BLaER1 treated with 17β-estradiol and CSF1 and Interleukin-3, amounts not matched to agents 10 nM and 100 nM (cell line): ENCODE measurements at regions not wholly inside any gene's neighbourhood (a gene's known extent, or its start where the extent isn't known, plus 50 kb on each side); places are given as distances from the start of the nearest gene placed in this dataset.
"Not testable (repeated sequence)": the region's sequence is repeated elsewhere in the genome, so short reads cannot be mapped to it uniquely, and the experiment has no call there.

ENCODE experiments used
- H3K27ac ChIP-seq, 11 experiments: shearing (Covaris generic); formaldehyde crosslinking; 2 replicates each; pipeline ENCODE4 v1.8.1; 2022
- H3K27me3 ChIP-seq, 11 experiments: shearing (Covaris generic); formaldehyde crosslinking; 2 replicates each; pipeline ENCODE4 v1.8.1; 2022
- H3K36me3 ChIP-seq, 11 experiments: shearing (Covaris generic); formaldehyde crosslinking; 2 replicates each; pipeline ENCODE4 v1.8.1; 2022
- H3K4me1 ChIP-seq, 10 experiments: shearing (Covaris generic); formaldehyde crosslinking; 2 replicates each; pipeline ENCODE4 v1.8.1; 2022
- H3K4me2 ChIP-seq, 11 experiments: shearing (Covaris generic); formaldehyde crosslinking; 2 replicates each; pipeline ENCODE4 v1.8.1; 2022
- H3K4me3 ChIP-seq, 10 experiments: shearing (Covaris generic); formaldehyde crosslinking; 2 replicates each; pipeline ENCODE4 v1.8.1; 2022
- H3K9ac ChIP-seq, 11 experiments: shearing (Covaris generic); formaldehyde crosslinking; 2 replicates each; pipeline ENCODE4 v1.8.1; 2022
- H3K9me3 ChIP-seq, 11 experiments: shearing (Covaris generic); formaldehyde crosslinking; replicated peaks in 1 of 11; 2 replicates each; pipeline ENCODE4 v1.8.1; 2022
- H4K20me1 ChIP-seq, 11 experiments: shearing (Covaris generic); formaldehyde crosslinking; 2 replicates each; pipeline ENCODE4 v1.8.1; 2022
- Cebpa-rat ChIP-seq, 11 experiments: shearing (Covaris generic); IDR thresholded peaks; 2 replicates each; pipeline ENCODE4 v1.8.1; 2022

DNA sequence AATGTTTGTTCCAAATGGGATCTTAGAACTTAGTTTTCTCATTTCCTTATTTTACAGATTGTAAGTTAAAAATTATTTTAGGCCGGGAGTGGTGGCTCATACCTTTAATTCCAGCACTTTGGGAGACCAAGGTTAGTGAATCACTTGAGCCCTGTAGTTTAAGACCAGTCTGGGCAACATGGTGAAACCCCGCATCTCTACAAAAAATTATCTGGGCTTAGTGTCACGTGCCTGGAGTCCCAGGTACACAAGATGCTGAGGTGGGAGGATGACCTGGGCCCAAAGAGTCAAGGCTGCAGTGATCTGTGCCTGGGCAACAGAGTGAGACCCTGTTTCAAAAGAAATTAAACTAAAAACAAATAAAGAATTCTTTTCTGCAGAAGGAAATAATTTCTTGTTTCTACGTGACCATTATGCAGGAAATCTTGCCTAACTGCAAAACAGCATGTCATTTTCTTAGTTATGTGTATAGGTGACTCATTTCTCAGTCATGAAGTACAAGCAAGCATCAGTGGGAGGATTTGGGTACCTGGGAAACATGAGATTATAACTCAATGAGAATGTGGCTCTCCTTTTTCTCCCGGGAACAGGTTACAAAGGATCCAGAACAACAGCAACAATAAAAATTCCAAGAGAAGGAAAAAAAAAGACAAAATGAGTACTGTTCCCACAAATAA lies 375.1 kb upstream of the ST8SIA4 start:
- Histone ChIP-seq H3K27me3 (no peaks in the 10 kb centered on the region), H3K4me1 (no peaks in the 10 kb centered on the region), H3K9me3 (no peaks in the 10 kb centered on the region), H3K27ac (no peak overlapping the region), H3K36me3 (no peaks in the 10 kb centered on the region), H4K20me1 (no peaks in the 10 kb centered on the region), H3K4me3 (no peak overlapping the region), H3K9ac (no peak overlapping the region), H3K4me2 (no peak overlapping the region)
- no peak for TF ChIP-seq Cebpa-rat (IDR thresholded peaks at IDR 0.05)

DNA sequence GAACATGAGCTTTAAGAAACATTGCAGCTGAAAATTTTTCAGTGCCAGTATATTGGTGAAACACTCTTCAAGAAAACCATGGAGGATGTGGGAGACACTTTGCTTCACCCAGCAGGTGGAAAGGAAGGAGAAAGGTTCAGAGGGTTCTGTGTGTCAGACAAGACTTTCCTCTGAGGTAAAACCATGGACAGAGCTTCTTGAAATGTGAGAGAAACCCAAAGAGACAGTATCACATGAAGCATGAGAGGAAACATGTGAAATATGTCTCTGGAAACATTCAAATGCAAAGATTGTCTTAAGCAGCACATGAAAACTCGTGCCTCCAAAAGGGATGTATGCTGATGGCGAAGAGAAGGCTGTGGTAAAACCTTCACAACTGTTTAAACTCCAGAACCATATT lies 368.9 kb upstream of the ST8SIA4 start:
- TF ChIP-seq Cebpa-rat (IDR thresholded peaks at IDR 0.05): no peak
- Histone ChIP-seq H3K9ac (no peak overlapping the region), H3K36me3 (no peaks in the 10 kb centered on the region)

GRCh38 chr5:101271416-101271815 lies 368.3 kb upstream of the ST8SIA4 start:
- no peak overlapping the region for H3K4me3 ChIP-seq
- H3K27ac ChIP-seq: no peak overlapping the region
- no peaks in the 10 kb centered on the region for H3K4me1 ChIP-seq
- H3K4me2 ChIP-seq: no peak overlapping the region
- no peaks in the 10 kb centered on the region for H3K36me3 ChIP-seq
- no peak overlapping the region for H3K9ac ChIP-seq
- no peak for TF ChIP-seq Cebpa-rat (IDR thresholded peaks at IDR 0.05)
- H4K20me1 ChIP-seq: no peaks in the 10 kb centered on the region
- H3K27me3 ChIP-seq: no peaks in the 10 kb centered on the region
- H3K9me3 ChIP-seq: no peaks in the 10 kb centered on the region

More for the DNA sequence above, 368.9 kb upstream of the ST8SIA4 start:
- Histone ChIP-seq H3K4me2 (no peak overlapping the region), H3K4me1 (no peaks in the 10 kb centered on the region), H3K4me3 (no peak overlapping the region), H4K20me1 (no peaks in the 10 kb centered on the region), H3K27me3 (no peaks in the 10 kb centered on the region), H3K9me3 (no peaks in the 10 kb centered on the region), H3K27ac (no peak overlapping the region)

- H3K4me3 ChIP-seq: no peak overlapping the region
- no peaks in the 10 kb centered on the region for H3K27me3 ChIP-seq
- H3K4me2 ChIP-seq: no peak overlapping the region
- no peaks in the 10 kb centered on the region for H3K36me3 ChIP-seq
- no peak overlapping the region for H3K27ac ChIP-seq
- no peaks in the 10 kb centered on the region for H3K4me1 ChIP-seq
- peaks cover 0 to 14% (median 10%) of the 10 kb centered on the region in 11 experiments; a peak in 15 of 22 replicates for H3K9me3 ChIP-seq
- TF ChIP-seq Cebpa-rat (IDR thresholded peaks at IDR 0.05): no peak
- no peaks in the 10 kb centered on the region for H4K20me1 ChIP-seq
- no peak overlapping the region for H3K9ac ChIP-seq
These were observed 357.8 kb upstream of the ST8SIA4 start for GRCh38 chr5:101260857-101261256.

DNA sequence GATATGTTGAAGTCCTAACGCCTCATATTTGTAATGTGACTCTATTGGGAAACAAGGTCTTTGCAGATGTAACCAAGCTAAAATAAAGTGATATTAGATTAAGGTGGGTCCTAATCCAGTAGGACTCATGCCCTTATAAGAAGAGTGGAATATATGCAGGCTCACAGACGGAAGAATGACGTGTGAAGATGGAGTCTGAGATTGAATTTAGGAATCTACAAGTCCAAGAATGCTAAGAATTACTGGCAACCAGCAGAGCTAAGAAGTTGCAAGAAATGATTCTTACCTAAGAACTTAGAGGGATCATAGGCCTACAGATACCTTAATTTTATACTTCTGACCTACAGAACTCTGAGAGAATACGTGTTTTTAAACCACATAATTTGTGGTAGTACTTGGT lies 350.0 kb upstream of the ST8SIA4 start:
- no peaks in the 10 kb centered on the region for H4K20me1 ChIP-seq
- no peak overlapping the region for H3K27ac ChIP-seq
- no peak overlapping the region for H3K4me3 ChIP-seq
- H3K36me3 ChIP-seq: no peaks in the 10 kb centered on the region
- no peaks in the 10 kb centered on the region for H3K4me1 ChIP-seq
- H3K4me2 ChIP-seq: no peak overlapping the region
- TF ChIP-seq Cebpa-rat (IDR thresholded peaks at IDR 0.05): no peak
- H3K27me3 ChIP-seq: no peaks in the 10 kb centered on the region
- no peak overlapping the region for H3K9ac ChIP-seq
- no peaks in the 10 kb centered on the region for H3K9me3 ChIP-seq

GRCh38 chr5:101244621-101245020 lies 341.5 kb upstream of the ST8SIA4 start:
- no peaks in the 10 kb centered on the region for H3K27me3 ChIP-seq
- H3K27ac ChIP-seq: no peak overlapping the region
- TF ChIP-seq Cebpa-rat (IDR thresholded peaks at IDR 0.05): no peak
- no peak overlapping the region for H3K9ac ChIP-seq
- H3K4me1 ChIP-seq: no peaks in the 10 kb centered on the region
- H3K4me3 ChIP-seq: no peak overlapping the region
- no peaks in the 10 kb centered on the region for H3K36me3 ChIP-seq
- H3K9me3 ChIP-seq: no peaks in the 10 kb centered on the region
- H4K20me1 ChIP-seq: no peaks in the 10 kb centered on the region
- no peak overlapping the region for H3K4me2 ChIP-seq

DNA sequence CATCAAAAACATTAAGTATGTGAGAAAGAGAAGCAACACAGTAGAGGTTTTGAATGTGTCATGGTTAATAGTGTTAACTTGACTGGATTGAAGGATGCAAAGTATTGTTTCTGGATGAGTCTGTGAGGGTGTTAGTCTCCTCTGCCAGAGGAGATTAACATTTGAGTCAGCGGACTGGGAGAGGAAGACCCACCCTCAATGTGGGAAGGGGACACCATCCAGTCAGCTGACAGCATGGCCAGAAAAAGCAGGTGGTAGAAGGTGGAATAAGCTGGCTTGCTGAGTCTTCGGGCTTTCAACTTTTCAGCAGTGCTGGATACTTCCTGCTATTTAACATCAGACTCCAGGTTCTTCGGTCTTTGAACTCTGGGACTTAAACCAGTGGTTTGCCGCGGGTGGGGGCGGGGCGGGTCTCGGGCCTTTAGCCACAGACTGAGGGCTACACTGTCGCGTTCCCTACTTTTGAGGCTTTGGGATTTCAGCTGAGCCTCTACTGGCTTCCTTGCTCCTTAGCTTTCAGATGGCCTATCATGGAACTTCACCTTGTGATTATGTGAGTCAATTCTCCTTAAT lies 309.9 kb upstream of the ST8SIA4 start:
- Histone ChIP-seq H3K4me3 (no peak overlapping the region), H3K9ac (no peak overlapping the region), H3K27me3 (no peaks in the 10 kb centered on the region), H3K27ac (no peak overlapping the region), H3K4me1 (no peaks in the 10 kb centered on the region), H3K9me3 (peaks cover 0 to 13% (median 7%) of the 10 kb centered on the region in 11 experiments; a peak in 9 of 22 replicates), H4K20me1 (no peaks in the 10 kb centered on the region), H3K36me3 (no peaks in the 10 kb centered on the region), H3K4me2 (no peak overlapping the region)
- TF ChIP-seq Cebpa-rat (IDR thresholded peaks at IDR 0.05): no peak

DNA sequence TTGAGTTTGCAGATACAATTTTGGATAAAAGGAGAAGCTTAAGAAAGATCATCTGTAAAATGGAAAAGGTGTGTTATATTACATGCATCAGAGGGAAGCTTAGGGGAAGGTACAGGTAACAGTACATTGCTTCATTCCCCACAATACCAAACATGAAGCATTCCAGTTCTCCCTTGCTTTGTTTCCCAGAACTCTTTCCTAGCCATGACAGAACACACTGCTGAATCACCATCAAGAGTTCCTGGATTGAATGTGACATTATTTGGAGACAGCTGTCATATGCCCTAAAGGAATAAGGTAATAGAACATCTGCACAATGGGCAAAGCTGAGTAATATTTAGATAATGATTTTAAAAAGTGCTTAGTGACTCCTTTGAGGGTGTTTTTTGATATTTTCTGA lies 303.5 kb upstream of the ST8SIA4 start:
- no peak overlapping the region for H3K9ac ChIP-seq
- no peak overlapping the region for H3K4me2 ChIP-seq
- no peaks in the 10 kb centered on the region for H3K27me3 ChIP-seq
- no peak for TF ChIP-seq Cebpa-rat (IDR thresholded peaks at IDR 0.05)
- no peak overlapping the region for H3K27ac ChIP-seq
- H3K36me3 ChIP-seq: no peaks in the 10 kb centered on the region
- H3K4me3 ChIP-seq: no peak overlapping the region
- no peaks in the 10 kb centered on the region for H4K20me1 ChIP-seq
- peaks cover 0 to 13% (median 7%) of the 10 kb centered on the region in 11 experiments; a peak in 9 of 22 replicates for H3K9me3 ChIP-seq
- no peaks in the 10 kb centered on the region for H3K4me1 ChIP-seq

DNA sequence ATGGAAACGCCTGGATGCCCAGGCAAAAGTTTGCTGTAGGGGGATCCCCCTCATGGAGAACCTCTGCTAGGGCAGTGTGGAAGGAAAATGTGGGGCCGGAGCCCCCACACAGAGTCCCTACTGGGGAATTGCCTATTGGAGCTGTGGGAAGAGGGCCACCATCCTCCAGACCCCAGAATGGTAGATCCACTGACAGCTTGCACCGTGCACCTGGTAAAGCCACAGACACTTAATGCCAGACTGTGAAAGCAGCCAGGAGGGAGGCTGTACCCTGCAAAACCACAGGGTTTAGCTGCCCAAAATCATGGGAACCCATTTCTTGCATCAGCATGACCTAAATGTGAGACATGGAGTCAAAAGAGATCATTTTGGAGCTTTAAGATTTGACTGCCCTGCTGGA lies 302.0 kb upstream of the ST8SIA4 start:
- not testable (repeated sequence) for H3K4me3 ChIP-seq, H3K4me1 ChIP-seq, H3K4me2 ChIP-seq

GRCh38 chr5:101180365-101180764 lies 277.3 kb upstream of the ST8SIA4 start:
- not testable (repeated sequence) for H3K27me3 ChIP-seq, H3K9ac ChIP-seq, H3K27ac ChIP-seq, H3K4me3 ChIP-seq, H3K36me3 ChIP-seq, H3K4me1 ChIP-seq, H3K4me2 ChIP-seq, H4K20me1 ChIP-seq
- peaks cover 14 to 20% (median 17%) of the 10 kb centered on the region in 11 experiments for H3K9me3 ChIP-seq

More for the DNA sequence above, 302.0 kb upstream of the ST8SIA4 start:
- not testable (repeated sequence) for H3K27ac ChIP-seq, H3K9ac ChIP-seq, H3K36me3 ChIP-seq, H3K27me3 ChIP-seq, H4K20me1 ChIP-seq
- peaks cover 0 to 13% (median 7%) of the 10 kb centered on the region in 11 experiments; a peak in 9 of 22 replicates for H3K9me3 ChIP-seq
